Fibroblast of lung (primary cell): ENCODE measurements at regions not wholly inside any gene's neighbourhood (a gene's known extent, or its start where the extent isn't known, plus 50 kb on each side); places are given as distances from the start of the nearest gene placed in this dataset.

Experiments
- CTCF ChIP-seq, 2 donors: IDR thresholded peaks in 1 of 2; conservative IDR thresholded peaks in 1 of 2; 1 replicate in 1 of 2; 2 replicates in 1 of 2; pipeline ENCODE4 v1.5.1; 2011 to 2012; ENCODE audit warnings: low read length in 2 of 2, control low read depth in 1 of 2, inconsistent platforms in 1 of 2, low read depth in 1 of 2, mild to moderate bottlenecking in 1 of 2
- EZH2 ChIP-seq: IDR thresholded peaks from 2 replicates; pipeline ENCODE4 v1.5.1; 2012; ENCODE audit warnings: low read length, control low read depth, mild to moderate bottlenecking; ENCODE audit errors: missing control alignments

DNA sequence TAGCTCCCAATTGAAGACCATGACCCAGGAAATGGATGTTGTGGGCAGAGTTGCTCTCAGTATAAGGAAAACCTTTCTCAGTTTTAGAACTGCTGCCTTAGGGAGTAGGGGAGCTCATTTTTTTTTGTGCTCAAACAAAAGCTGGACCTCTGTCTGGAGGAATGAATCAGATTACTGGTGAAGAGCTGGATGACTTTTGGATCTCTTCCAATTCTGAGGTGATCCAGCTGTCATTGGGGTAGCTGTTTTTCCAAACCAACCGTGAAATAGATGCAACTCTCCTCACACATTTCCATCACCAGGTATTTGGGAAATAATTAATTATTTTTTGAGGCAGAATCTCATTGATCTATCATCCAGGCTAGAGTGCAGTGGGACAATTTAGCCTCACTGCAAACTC is 251.3 kb upstream of the PLET1 start:
- TF ChIP-seq CTCF (conservative IDR thresholded peaks at IDR 0.05 in 1 of 2, IDR thresholded peaks at IDR 0.05 in 1 of 2; ENCODE audit: low read depth in 1 of 2, low read length in 2 of 2), result no peak
- no peak for TF ChIP-seq EZH2
